COR-L47 (cell line): ENCODE measurements at regions not wholly inside any gene's neighbourhood (a gene's known extent, or its start where the extent isn't known, plus 50 kb on each side); places are given as distances from the start of the nearest gene placed in this dataset.
"Not testable (repeated sequence)": the region's sequence is repeated elsewhere in the genome, so short reads cannot be mapped to it uniquely, and the experiment has no call there.

Experiments
- DNase-seq: peaks from one replicate; lab custom pipeline; 2025; lab: John Stamatoyannopoulos, UW

DNA sequence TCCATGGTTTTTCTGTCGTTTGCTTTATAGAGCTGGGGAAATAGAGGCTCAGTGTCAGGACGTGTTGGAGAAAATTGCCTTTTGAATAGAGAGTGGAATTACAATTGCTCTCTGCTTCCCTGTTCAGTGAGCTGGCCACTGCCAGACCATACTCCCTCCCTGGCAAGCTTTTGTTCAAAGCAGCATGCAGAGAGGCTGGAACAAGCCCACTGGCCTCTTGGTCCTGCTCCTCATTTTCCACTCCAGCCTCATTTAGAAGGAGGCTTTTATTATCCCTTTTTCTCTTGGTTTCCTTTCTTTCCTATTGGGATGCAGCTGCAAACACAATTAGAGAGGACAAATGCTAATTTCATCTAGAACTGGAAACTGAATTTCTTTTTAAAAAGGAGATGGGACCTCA lies 302.2 kb upstream of the PODXL start:
- no peak for DNase-seq

- no peak for DNase-seq
These were observed 293.0 kb upstream of the PODXL start for GRCh38 chr7:131849472-131849871.

- no peak for DNase-seq
These were observed 291.6 kb upstream of the PODXL start for GRCh38 chr7:131848033-131848432.

DNA sequence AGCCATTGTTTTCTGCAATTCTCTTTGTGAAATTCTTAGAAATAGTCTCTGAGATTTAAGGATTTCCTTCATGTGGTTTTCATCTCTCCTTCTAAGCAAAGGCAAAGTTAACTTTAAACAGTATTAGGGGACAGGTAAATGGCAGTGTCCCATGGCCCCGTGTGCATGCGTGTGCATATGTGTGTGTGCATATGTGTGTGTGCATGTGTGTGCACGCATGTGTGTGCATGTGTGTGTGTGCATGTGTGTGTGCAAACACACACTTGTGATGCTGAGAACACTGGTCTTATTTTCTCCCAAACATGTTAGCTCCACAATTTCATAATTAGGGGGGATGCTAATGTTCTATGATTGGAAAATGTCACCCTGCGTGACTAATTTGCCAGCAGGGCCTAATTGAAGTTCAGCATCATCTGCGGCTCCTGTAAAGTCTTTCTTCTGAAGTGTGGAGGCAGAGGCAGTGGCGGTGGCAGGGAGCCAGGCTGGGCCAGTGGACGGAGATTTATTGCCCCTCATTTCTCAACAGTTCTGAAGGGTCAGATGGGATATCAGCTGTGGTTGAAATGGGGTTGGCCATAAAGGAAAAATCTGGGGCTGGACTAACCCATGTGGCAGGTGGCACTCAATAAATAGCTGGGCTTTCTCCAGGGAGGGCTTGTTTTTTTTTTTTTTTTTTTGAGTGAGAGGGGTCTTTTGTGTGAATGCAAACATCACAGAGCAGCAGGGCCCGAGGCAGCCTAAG lies 289.3 kb upstream of the PODXL start:
- no peak for DNase-seq

GRCh38 chr7:131844369-131844768 lies 287.9 kb upstream of the PODXL start:
- no peak for DNase-seq

GRCh38 chr7:131843898-131844331 lies 287.5 kb upstream of the PODXL start:
- no peak for DNase-seq

DNA sequence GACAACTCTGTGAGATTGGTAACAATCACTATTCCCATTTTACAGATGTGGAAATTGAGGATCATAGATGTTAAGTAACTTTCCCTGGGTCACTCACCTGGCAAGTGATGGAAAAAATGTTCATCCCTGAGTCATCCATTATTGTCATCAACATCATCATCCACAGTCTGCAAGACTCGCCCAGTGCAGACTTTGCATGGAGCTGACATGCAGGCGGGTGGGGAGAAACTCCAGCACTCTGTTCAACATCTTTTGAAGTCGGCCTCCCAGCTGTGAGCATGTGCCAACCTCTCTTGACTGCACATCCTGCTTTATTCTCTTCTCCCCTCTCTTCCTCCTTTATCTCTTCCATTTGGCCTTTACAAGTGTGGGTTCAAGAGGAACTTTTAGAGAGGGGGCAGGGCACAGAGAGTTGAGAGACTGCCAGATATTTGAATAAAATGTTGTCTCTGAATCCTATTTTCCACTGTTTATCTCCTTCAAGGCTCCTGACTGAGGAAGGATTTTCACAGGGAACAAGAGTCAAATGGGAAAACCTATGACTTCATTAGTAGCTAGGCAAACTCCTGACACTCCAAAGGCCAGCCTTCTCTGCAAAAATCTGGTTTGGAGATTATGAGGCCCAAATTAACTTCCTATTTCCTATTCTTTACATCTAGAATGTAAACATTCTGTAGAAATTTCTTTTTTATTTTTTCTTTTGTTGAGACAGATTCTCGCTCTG lies 283.7 kb upstream of the PODXL start:
- no peak for DNase-seq

DNA sequence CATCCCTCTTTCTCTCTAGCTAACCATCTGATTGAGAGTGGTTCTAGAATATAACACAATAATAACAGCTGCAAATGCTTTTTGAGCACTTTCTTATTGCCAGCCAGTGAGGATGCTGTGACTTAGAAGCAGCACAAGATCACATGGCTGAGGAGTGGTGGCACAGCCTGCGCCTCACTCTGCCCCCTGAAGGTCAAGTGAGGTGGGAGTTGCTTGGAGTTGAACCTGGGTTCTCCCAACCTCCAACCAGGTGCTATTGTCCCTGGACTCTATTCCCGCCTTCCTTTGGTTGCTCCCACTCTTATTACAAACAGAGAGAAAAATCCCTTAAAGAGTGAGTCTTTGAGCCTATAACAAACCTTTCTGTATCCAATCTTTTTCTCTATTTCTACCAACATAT lies 280.3 kb upstream of the PODXL start:
- DNase-seq, result no peak

- no peak for DNase-seq
These were observed 278.7 kb upstream of the PODXL start for GRCh38 chr7:131835141-131835540.

DNA sequence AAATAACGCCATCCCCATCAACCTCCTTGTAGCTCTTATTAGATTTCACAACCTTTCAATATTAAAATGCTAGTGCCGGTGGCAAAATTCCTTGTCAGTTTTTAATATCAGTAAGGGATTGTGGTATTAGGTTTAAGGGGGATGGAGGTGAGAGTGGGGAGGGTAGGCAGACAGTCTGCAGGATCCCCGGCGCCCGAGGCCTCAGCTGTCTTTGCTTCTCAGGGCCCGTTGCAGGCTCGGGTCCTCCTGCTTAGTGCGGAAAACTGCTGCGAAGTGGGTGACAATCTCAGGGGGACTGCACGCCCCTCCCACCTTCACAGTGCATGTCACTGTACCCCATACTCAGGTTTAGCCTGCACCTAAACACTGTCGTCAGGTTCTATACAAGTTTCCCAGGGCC lies 274.3 kb upstream of the PODXL start:
- no peak for DNase-seq

- peak; percentile 3 for DNase-seq
These were observed 273.6 kb upstream of the PODXL start for GRCh38 chr7:131829947-131830558.

DNA sequence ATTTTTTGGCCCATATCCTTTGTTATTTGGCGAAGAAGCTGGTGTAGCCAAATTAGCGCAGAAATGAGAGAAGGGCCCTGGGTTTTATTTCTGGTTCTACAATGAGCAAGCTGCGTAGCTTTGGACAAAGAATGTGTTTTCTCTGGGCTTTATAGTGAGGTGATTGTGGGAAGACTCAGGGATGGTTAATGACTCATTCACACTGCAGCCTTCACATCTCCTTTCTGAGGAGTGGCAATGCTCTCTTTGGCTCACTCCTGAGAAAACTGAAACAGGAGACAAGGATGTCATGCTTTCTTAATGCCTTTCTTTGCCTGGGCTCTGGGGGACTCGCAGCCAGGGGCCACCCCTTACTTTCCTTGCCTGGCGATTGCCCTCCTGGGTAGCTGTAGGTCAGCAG lies 271.0 kb upstream of the PODXL start:
- no peak for DNase-seq

DNA sequence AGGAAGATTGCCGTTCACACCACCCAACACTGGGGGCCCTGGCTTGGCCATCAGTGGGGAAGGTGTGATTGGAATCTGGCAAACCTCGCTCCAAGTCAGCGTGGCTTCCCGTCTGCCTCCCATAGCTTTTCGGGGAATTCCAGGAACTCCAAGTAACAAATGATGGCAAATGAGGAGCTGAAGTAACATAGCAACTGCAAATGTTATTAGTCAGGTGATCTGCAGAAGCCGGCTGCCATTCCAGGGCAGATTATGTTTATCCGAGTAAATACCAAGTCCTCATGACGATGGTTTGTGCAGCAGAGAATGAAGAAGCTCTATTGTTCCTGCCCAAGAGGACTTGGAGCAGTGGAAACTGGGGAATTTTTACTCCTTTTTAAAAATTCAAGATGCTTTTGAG lies 270.5 kb upstream of the PODXL start:
- no peak for DNase-seq

GRCh38 chr7:131823961-131824440 lies 267.6 kb upstream of the PODXL start:
- not testable (repeated sequence) for DNase-seq

- DNase-seq, result no peak
These were observed 263.5 kb upstream of the PODXL start for GRCh38 chr7:131819891-131820290.

- no peak for DNase-seq
These were observed 260.1 kb upstream of the PODXL start for GRCh38 chr7:131816391-131817007.

DNA sequence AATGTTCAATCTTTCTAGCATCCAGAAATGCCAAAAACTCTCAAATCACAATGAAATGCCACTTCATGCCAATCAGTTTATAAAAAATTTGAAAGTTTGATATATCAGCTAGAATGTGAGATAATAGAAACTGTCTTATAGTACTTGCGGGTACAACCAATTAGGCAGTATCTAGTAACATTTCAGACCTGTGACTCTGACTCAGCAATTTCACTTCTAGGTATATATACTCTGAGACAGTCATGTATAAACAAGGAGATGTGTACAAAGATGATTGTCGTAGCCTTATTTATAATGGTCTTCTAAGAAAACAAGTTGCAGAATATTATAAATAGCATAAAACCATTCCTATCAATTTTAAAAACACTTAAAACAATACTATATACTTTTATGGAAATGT lies 252.3 kb upstream of the PODXL start:
- DNase-seq, result no peak

DNA sequence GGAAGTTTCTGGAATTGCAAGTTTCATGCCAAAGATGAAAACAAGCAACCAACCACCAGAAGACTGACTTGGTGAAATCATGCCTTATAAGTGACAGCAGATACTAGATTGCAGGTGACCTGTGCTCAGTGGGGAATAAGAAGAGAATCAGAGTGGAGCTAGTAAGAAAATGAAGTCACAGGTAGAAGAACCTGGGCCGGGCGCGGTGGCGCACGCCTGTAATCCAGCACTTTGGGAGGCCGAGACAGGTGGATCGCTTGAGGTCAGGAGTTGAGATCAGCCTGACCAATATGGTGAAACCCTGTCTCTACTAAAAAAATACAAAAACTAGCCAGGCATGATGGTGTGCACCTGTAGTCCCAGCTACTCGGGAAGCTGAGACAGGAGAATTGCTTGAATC lies 251.7 kb upstream of the PODXL start:
- not testable (repeated sequence) for DNase-seq

GRCh38 chr7:131803816-131804215 lies 247.4 kb upstream of the PODXL start:
- no peak for DNase-seq

- DNase-seq, result no peak
These were observed 245.9 kb upstream of the PODXL start for GRCh38 chr7:131802195-131802864.

DNA sequence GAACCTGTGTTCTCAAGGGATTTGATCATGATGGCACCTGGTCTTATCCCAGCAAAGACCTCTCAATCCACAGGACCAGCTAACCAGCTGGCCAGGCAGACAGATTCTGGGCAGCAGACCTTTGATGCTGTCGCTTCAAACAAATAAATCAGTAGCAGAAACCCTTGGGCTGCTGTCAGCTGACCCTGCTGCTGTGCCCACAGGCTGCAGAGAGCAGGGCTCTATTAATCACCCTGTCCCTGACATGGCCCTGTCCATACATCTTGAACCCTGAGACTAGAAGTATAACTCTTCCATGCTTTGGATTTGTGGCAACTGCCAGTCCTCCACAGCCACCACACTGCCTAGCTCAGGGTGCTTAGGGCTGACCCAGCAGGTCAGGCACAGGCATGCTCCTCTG lies 244.1 kb upstream of the PODXL start:
- no peak for DNase-seq

DNA sequence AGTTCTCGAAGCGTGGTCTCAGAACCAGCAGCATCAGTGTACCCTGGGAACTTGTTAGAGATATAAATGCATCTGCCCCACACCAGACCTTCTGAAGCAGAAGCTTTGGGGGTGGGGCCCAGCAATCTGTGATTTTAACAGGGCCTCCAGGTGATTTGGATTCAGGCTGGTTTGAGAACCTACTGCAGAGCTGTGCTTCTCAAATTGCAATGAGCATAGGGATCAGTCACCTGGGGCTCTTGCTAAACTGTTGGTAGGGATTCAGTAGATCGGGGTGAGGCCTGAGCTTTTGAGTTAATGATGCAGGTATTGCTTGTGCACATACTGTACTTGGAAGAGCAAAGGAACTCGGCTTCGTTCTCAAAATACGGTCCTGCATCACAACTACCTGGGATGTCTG lies 243.6 kb upstream of the PODXL start:
- DNase-seq, result no peak
